ENCODE measurements at regions not wholly inside any gene's neighbourhood (a gene's known extent, or its start where the extent isn't known, plus 50 kb on each side); places are given as distances from the start of the nearest gene placed in this dataset.

DNA sequence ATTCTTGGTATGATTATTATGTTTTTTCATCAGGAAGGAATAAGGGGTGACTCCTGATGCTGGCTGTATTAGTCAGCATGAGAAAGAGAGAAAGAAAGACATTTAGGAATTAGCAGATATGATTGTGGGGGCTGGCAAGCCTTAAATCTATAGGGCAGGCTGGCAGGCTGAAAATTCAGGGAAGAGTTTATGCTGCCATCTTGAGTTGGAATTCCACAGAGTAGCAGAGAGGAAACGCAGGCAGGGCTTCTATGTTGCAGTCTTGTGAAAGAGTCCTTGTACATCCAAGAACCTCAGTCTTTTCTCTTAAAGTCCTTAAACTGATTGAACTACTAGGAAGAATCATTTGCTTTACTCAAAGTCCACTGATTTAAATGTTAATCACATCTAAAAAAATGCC, 262.7 kb upstream of the SLC10A2 start:
- ATAC-seq = no peak
- Histone ChIP-seq H3K27ac (no peak overlapping the region), H3K4me1 (no peaks in the 10 kb centered on the region), H3K27me3 (no peaks in the 10 kb centered on the region), H3K36me3 (no peaks in the 10 kb centered on the region), H3K4me3 (no peak overlapping the region), H3K9me3 (no peaks in the 10 kb centered on the region)
- WGBS, 2 donors (ENCODE audit: low coverage in 1 of 2) = 57 to 71% methylated on average over 1 of the region's 1 CpG
- TF ChIP-seq EP300 (IDR thresholded peaks at IDR 0.05) (no peak), POLR2A (IDR thresholded peaks at IDR 0.05) (no peak), CTCF (IDR thresholded peaks at IDR 0.05) (no peak), POLR2AphosphoS5 (IDR thresholded peaks at IDR 0.05) (no peak)

DNA sequence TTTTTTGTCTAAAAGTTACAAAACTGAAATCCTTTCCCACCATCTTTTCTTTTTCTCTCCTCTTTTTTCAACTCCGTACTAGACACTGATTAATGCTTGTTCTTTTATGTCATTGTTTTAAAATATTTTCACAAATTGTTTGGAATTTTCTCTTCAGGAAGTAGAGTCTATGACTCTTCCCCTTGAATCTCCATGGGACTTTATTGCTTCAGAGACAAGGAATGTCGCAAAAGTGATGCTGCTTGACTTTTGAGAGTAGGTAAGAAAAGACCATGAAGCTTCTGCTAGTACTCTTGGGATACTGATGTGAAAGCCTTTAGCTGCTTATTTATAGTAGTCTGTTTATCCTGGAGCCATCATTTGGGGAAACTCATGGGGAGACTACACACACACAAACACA, 260.1 kb upstream of the SLC10A2 start:
- Histone ChIP-seq H3K4me3 (no peak overlapping the region), H3K4me1 (no peaks in the 10 kb centered on the region), H3K36me3 (no peaks in the 10 kb centered on the region), H3K27ac (no peak overlapping the region), H3K27me3 (no peaks in the 10 kb centered on the region), H3K9me3 (no peaks in the 10 kb centered on the region)
- WGBS, 2 donors (ENCODE audit: low coverage in 1 of 2) = 67 to 74% methylated on average over 2 of the region's 2 CpGs
- TF ChIP-seq CTCF (IDR thresholded peaks at IDR 0.05) (no peak), POLR2AphosphoS5 (IDR thresholded peaks at IDR 0.05) (no peak), EP300 (IDR thresholded peaks at IDR 0.05) (no peak), POLR2A (IDR thresholded peaks at IDR 0.05) (no peak)
- ATAC-seq = no peak

DNA sequence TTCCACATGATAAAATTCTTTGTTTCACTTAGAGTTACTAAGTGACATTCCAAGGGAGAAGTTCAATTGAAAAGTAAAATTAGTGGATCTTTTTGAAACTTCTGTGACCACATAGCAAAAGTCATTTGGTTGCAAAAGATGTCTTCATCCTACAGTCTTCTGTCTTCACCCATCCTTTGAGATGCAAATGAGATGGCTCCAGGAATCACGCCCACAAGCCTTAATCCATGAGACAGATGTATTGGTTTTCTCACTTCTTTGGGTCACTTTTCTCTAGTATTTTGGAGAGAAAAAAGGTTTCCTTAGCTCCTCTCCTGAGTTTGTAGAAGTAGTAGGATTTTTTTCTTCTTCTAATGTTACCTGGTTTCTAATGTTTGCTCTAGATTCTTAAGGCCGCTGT, 259.5 kb upstream of the SLC10A2 start:
- H3K27me3 ChIP-seq = no peaks in the 10 kb centered on the region
- 63 to 83% methylated on average over 2 of the region's 2 CpGs for WGBS, 2 donors (ENCODE audit: low coverage in 1 of 2)
- no peak for ATAC-seq
- H3K27ac ChIP-seq = no peak overlapping the region
- TF ChIP-seq POLR2A (IDR thresholded peaks at IDR 0.05) (no peak), POLR2AphosphoS5 (IDR thresholded peaks at IDR 0.05) (no peak), EP300 (IDR thresholded peaks at IDR 0.05) (no peak), CTCF (IDR thresholded peaks at IDR 0.05) (no peak)
- no peaks in the 10 kb centered on the region for H3K4me1 ChIP-seq
- no peaks in the 10 kb centered on the region for H3K9me3 ChIP-seq
- no peaks in the 10 kb centered on the region for H3K36me3 ChIP-seq
- no peak overlapping the region for H3K4me3 ChIP-seq

DNA sequence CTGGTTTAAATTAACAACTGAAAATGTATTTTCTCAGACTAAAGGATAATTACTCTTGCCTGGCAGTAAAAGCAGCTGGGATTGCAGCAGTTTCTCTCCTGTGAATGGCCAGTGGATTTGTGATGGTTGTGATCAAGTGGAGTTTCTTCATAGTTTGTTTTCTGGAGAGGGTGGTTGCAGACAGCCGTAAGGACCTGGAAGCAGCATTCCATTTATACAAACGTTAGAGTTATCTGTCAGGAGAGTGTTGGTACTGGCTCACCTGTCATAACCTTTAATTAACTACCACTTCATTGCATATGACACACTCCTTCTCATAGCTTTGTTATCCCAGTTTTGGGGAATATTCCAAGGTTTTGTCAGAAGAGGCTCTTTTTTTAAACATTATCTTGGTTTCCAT, 258.4 kb upstream of the SLC10A2 start:
- ATAC-seq = no peak
- H3K27me3 ChIP-seq = no peaks in the 10 kb centered on the region
- H3K9me3 ChIP-seq = no peaks in the 10 kb centered on the region
- WGBS, 2 donors (ENCODE audit: low coverage in 1 of 2) = 46 to 51% methylated on average over 2 of the region's 2 CpGs
- TF ChIP-seq POLR2A (IDR thresholded peaks at IDR 0.05) (no peak), POLR2AphosphoS5 (IDR thresholded peaks at IDR 0.05) (no peak), EP300 (IDR thresholded peaks at IDR 0.05) (no peak), CTCF (IDR thresholded peaks at IDR 0.05) (no peak)
- H3K4me1 ChIP-seq = no peaks in the 10 kb centered on the region
- H3K4me3 ChIP-seq = no peak overlapping the region
- H3K36me3 ChIP-seq = no peaks in the 10 kb centered on the region
- H3K27ac ChIP-seq = no peak overlapping the region

DNA sequence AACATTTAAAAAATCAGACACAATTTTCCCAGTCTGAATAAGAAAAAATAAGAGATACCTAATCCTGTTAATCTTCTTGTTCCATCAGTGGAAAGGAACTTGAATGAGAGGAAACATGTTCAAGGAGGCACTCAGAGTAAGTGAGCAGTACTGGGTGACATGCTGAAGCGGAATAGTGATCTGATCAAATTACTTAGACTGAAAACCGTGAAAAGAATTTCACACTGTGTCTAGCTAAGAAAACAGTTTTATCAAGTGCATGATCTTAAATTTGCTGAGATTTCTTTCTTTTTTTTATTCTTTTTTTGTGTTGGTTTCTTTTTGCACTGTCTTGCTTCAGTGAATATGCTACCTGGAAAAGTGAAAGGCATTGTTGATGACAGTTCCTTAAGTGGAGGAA, 249.5 kb upstream of the SLC10A2 start:
- ATAC-seq = no peak
- TF ChIP-seq CTCF (IDR thresholded peaks at IDR 0.05) (no peak), POLR2AphosphoS5 (IDR thresholded peaks at IDR 0.05) (no peak)
- no peak overlapping the region for H3K27ac ChIP-seq
- no peaks in the 10 kb centered on the region for H3K27me3 ChIP-seq
- no peaks in the 10 kb centered on the region for H3K36me3 ChIP-seq
- 100% methylated on average over 2 of the region's 2 CpGs for WGBS, 2 donors (ENCODE audit: low coverage in 1 of 2)
- H3K4me1 ChIP-seq = no peaks in the 10 kb centered on the region
- H3K4me3 ChIP-seq = no peak overlapping the region
- no peaks in the 10 kb centered on the region for H3K9me3 ChIP-seq

Measured in gastroesophageal sphincter (tissue), 4 donors.